SK-N-SH (cell line): ENCODE measurements at regions not wholly inside any gene's neighbourhood (a gene's known extent, or its start where the extent isn't known, plus 50 kb on each side); places are given as distances from the start of the nearest gene placed in this dataset.

ENCODE experiments used
- CTCF ChIA-PET: fragments of 300-600, 350-600 bp; formaldehyde crosslinking; extraction: SDS; loops from one replicate; lab custom pipeline; 2021; lab: Yijun Ruan, JAX
- POLR2A ChIA-PET: fragments of 350-600 bp; sonication (Branson Sonifier 250); formaldehyde crosslinking; extraction: SDS; loops from one replicate; lab custom pipeline; 2020; ENCODE audit warnings: antibody characterized with exemption, inconsistent platforms; lab: Yijun Ruan, JAX
- DNase-seq: peaks from one replicate; pipeline ENCODE4 v3.0.0; 2012
- H2AFZ ChIP-seq: fragments of 200-600 bp; sonication (generic); 2 replicates; pipeline ENCODE4 v1.8.1; 2016; ENCODE audit warnings: antibody characterized with exemption, mild to moderate bottlenecking, low read depth
- H3F3A ChIP-seq: fragments of 200-600 bp; sonication (generic); replicated peaks from 2 replicates; pipeline ENCODE3; 2016; ENCODE audit warnings: antibody characterized with exemption, mild to moderate bottlenecking; ENCODE audit not compliant: insufficient read depth
- H3K27ac ChIP-seq, 2 experiments: fragments of 200-500 bp in 1 of 2; fragments of 200-600 bp in 1 of 2; sonication (Bioruptor generic) in 1 of 2; sonication (generic), shearing (Covaris generic) in 1 of 2; 2 replicates each; pipeline versions ENCODE4 v1.5.1 to v1.6.1; 2014 to 2016; ENCODE audit warnings: low read depth in 2 of 2, inconsistent platforms in 1 of 2, low read length in 1 of 2, mild to moderate bottlenecking in 1 of 2, mixed read lengths in 1 of 2
- H3K27me3 ChIP-seq: fragments of 200-600 bp; sonication (generic), shearing (Covaris generic); 2 replicates; pipeline ENCODE4 v1.6.1; 2016; ENCODE audit warnings: mixed run types; ENCODE audit not compliant: insufficient read depth
- H3K36me3 ChIP-seq, 2 experiments: fragments of 200-500 bp in 1 of 2; fragments of 200-600 bp in 1 of 2; sonication (Bioruptor generic) in 1 of 2; sonication (generic) in 1 of 2; replicated peaks in 1 of 2; 2 replicates each; pipeline versions ENCODE3 to v1.5.1; 2014 to 2016; ENCODE audit warnings: low read length in 1 of 2, mild to moderate bottlenecking in 1 of 2; ENCODE audit not compliant: insufficient read depth in 2 of 2, control insufficient read depth in 1 of 2
- H3K4me1 ChIP-seq, 2 experiments: fragments of 200-500 bp in 1 of 2; fragments of 200-600 bp in 1 of 2; sonication (Bioruptor generic) in 1 of 2; sonication (generic), shearing (Covaris generic) in 1 of 2; 2 replicates each; pipeline versions ENCODE4 v1.5.1 to v1.6.1; 2014 to 2016; ENCODE audit warnings: low read depth in 1 of 2, low read length in 1 of 2, mixed run types in 1 of 2; ENCODE audit not compliant: insufficient read depth in 2 of 2, control insufficient read depth in 1 of 2
- H3K4me2 ChIP-seq: fragments of 200-600 bp; sonication (generic), shearing (Covaris generic); 2 replicates; pipeline ENCODE4 v1.6.1; 2017; ENCODE audit warnings: mixed run types
- H3K4me3 ChIP-seq, 2 experiments: fragments of 200-500 bp in 1 of 2; fragments of 200-600 bp in 1 of 2; sonication (Bioruptor generic) in 1 of 2; sonication (generic), shearing (Covaris generic) in 1 of 2; 2 replicates each; pipeline versions ENCODE4 v1.5.1 to v1.8.1; 2014 to 2016; ENCODE audit warnings: low read depth in 2 of 2, inconsistent platforms in 1 of 2, low read length in 1 of 2, mild to moderate bottlenecking in 1 of 2, mixed read lengths in 1 of 2, moderate library complexity in 1 of 2
- H3K79me2 ChIP-seq: fragments of 200-600 bp; sonication (generic); 2 replicates; pipeline ENCODE4 v1.8.1; 2017; ENCODE audit warnings: mild to moderate bottlenecking; ENCODE audit not compliant: insufficient read depth
- H3K9ac ChIP-seq: fragments of 200-600 bp; sonication (generic); 2 replicates; pipeline ENCODE4 v1.6.1; 2017; ENCODE audit warnings: mixed run types
- H3K9me2 ChIP-seq: fragments of 200-600 bp; sonication (generic); 2 replicates; pipeline ENCODE4 v1.6.1; 2017; ENCODE audit warnings: mixed run types
- H3K9me3 ChIP-seq: fragments of 200-600 bp; sonication (generic); 2 replicates; pipeline ENCODE4 v1.6.1; 2017; ENCODE audit warnings: mixed run types, mild to moderate bottlenecking, moderate library complexity
- H4K20me1 ChIP-seq: fragments of 200-600 bp; sonication (generic); 2 replicates; pipeline ENCODE4 v1.6.1; 2017; ENCODE audit warnings: mild to moderate bottlenecking, mixed run types; ENCODE audit not compliant: insufficient read depth
- CHD2 ChIP-seq: fragments of 150-350 bp; IDR thresholded peaks from 2 replicates; pipeline ENCODE4 v1.6.1; 2018; ENCODE audit warnings: low read length; ENCODE audit not compliant: partially characterized antibody
- EP300 ChIP-seq, 2 experiments: IDR thresholded peaks; 2 replicates each; pipeline versions ENCODE4 v1.4.0 to v1.6.1; 2012; ENCODE audit warnings: borderline replicate concordance in 1 of 2, low read depth in 1 of 2, low read length in 1 of 2
- EZH2phosphoT487 ChIP-seq: fragments of 200-600 bp; sonication (generic); IDR thresholded peaks from 2 replicates; pipeline ENCODE4 v1.6.1; 2017; ENCODE audit warnings: low read depth, mixed run types, mild to moderate bottlenecking, antibody characterized with exemption, moderate library complexity, borderline replicate concordance
- FOSL2 ChIP-seq: IDR thresholded peaks from 2 replicates; pipeline ENCODE4 v1.4.0; 2012; ENCODE audit warnings: low read depth, mild to moderate bottlenecking, moderate library complexity, borderline replicate concordance
- GABPA ChIP-seq: IDR thresholded peaks from 2 replicates; pipeline ENCODE4 v1.4.0; 2012; ENCODE audit warnings: low read depth, mild to moderate bottlenecking
- JUND ChIP-seq: IDR thresholded peaks from 2 replicates; pipeline ENCODE4 v1.4.0; 2012
- NRF1 ChIP-seq: IDR thresholded peaks from 2 replicates; pipeline ENCODE4 v1.6.1; 2012; ENCODE audit warnings: low read depth, mild to moderate bottlenecking, low read length
- POLR2AphosphoS5 ChIP-seq: IDR thresholded peaks from 2 replicates; pipeline ENCODE4 v1.6.1; 2012; ENCODE audit warnings: low read depth, low read length
- RCOR1 ChIP-seq: fragments of 150-350 bp; IDR thresholded peaks from 2 replicates; pipeline ENCODE4 v1.6.1; 2017; ENCODE audit warnings: antibody characterized with exemption, low read length
- TAF1 ChIP-seq: IDR thresholded peaks from 2 replicates; pipeline ENCODE4 v1.6.1; 2012; ENCODE audit warnings: low read depth, mild to moderate bottlenecking, low read length, moderate library complexity, borderline replicate concordance
- TEAD4 ChIP-seq: IDR thresholded peaks from 2 replicates; pipeline ENCODE4 v1.4.0; 2012; ENCODE audit warnings: mild to moderate bottlenecking, borderline replicate concordance; ENCODE audit not compliant: insufficient read depth
- YY1 ChIP-seq: IDR thresholded peaks from 2 replicates; pipeline ENCODE4 v1.4.0; 2012; ENCODE audit warnings: low read depth, mild to moderate bottlenecking
- WGBS: methylation state at CpG from one replicate; pipeline ENCODE4 v1.1.6; 2017; ENCODE audit warnings: low lambda C conversion rate; 5-methylcytosine and 5-hydroxymethylcytosine counted together
- TF ChIP-seq, protein P1 (sequence below): fragments of 200-600 bp; sonication (generic); IDR thresholded peaks from 2 replicates; pipeline ENCODE4 v1.6.1; 2017; ENCODE audit warnings: antibody characterized with exemption, mild to moderate bottlenecking, moderate library complexity
- TF ChIP-seq, protein P2 (sequence below): IDR thresholded peaks from 2 replicates; pipeline ENCODE4; 2012
- TF ChIP-seq, protein P3 (sequence below): IDR thresholded peaks from 2 replicates; pipeline ENCODE4 v1.4.0; 2012; ENCODE audit warnings: low read depth, borderline replicate concordance
- TF ChIP-seq, protein P4 (sequence below): IDR thresholded peaks from 2 replicates; pipeline ENCODE4 v1.4.0; 2012; ENCODE audit warnings: low read depth, borderline replicate concordance

DNA sequence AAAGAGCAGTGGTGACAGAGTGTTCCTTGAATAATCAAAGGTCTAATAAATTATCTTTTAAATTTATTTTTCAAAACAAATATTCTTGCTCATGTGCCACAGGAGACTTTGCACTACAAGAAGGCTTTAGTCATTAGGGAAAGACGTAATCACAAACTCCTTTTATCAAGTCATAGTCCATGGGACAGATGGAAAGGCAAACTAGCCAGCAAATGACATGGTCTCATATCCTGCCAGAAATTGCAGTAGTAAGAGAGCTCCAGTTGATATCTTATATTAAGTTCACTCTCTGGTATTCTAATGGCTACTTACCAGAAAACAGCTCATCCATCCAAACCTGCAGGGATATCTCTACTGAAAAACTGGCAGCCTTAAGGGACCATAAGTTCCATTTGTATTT is 225.0 kb upstream of the TP63 start (continued):
- TF ChIP-seq, protein P1, sequence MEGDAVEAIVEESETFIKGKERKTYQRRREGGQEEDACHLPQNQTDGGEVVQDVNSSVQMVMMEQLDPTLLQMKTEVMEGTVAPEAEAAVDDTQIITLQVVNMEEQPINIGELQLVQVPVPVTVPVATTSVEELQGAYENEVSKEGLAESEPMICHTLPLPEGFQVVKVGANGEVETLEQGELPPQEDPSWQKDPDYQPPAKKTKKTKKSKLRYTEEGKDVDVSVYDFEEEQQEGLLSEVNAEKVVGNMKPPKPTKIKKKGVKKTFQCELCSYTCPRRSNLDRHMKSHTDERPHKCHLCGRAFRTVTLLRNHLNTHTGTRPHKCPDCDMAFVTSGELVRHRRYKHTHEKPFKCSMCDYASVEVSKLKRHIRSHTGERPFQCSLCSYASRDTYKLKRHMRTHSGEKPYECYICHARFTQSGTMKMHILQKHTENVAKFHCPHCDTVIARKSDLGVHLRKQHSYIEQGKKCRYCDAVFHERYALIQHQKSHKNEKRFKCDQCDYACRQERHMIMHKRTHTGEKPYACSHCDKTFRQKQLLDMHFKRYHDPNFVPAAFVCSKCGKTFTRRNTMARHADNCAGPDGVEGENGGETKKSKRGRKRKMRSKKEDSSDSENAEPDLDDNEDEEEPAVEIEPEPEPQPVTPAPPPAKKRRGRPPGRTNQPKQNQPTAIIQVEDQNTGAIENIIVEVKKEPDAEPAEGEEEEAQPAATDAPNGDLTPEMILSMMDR = no peak
- TF ChIP-seq GABPA = no peak
- TF ChIP-seq, all 33 proteins: peak for 0

DNA sequence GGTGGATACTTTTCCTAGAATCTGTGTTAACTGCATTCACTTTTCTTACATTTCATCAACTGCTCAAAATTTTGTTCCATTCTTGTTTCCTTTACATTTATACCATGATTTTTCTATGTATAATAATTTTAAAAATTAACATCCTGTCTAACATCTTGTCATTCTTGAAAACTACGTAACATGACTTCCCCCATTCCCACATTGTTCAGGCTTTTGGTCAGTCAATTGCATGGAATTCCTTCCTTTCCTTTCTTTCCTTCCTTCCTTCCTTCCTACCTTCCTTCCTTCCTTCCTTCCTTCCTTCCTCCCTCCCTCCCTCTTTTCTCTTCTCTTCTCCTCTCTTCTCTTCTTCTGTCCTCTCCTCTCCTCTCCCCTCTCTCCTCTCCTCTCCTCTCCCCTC is 220.7 kb upstream of the TP63 start:
- no peaks in the 10 kb centered on the region for H3K9me2 ChIP-seq
- TF ChIP-seq CHD2 = no peak
- no peak for TF ChIP-seq YY1
- no peak for TF ChIP-seq EZH2phosphoT487
- TF ChIP-seq FOSL2 = no peak
- TF ChIP-seq POLR2AphosphoS5 = no peak
- TF ChIP-seq, protein P2, sequence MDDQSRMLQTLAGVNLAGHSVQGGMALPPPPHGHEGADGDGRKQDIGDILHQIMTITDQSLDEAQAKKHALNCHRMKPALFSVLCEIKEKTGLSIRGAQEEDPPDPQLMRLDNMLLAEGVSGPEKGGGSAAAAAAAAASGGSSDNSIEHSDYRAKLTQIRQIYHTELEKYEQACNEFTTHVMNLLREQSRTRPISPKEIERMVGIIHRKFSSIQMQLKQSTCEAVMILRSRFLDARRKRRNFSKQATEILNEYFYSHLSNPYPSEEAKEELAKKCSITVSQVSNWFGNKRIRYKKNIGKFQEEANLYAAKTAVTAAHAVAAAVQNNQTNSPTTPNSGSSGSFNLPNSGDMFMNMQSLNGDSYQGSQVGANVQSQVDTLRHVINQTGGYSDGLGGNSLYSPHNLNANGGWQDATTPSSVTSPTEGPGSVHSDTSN = no peak
- no peak for TF ChIP-seq TAF1
- TF ChIP-seq JUND = no peak
- no peak for TF ChIP-seq EP300 (IDR thresholded peaks at IDR 0.05; ENCODE audit: borderline replicate concordance in 1 of 2, low read depth in 1 of 2, low read length in 1 of 2)
- TF ChIP-seq NRF1 = no peak
- TF ChIP-seq, protein P3, sequence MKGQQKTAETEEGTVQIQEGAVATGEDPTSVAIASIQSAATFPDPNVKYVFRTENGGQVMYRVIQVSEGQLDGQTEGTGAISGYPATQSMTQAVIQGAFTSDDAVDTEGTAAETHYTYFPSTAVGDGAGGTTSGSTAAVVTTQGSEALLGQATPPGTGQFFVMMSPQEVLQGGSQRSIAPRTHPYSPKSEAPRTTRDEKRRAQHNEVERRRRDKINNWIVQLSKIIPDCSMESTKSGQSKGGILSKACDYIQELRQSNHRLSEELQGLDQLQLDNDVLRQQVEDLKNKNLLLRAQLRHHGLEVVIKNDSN = no peak
- no peak for TF ChIP-seq TEAD4
- TF ChIP-seq RCOR1 = no peak
- TF ChIP-seq, protein P4, sequence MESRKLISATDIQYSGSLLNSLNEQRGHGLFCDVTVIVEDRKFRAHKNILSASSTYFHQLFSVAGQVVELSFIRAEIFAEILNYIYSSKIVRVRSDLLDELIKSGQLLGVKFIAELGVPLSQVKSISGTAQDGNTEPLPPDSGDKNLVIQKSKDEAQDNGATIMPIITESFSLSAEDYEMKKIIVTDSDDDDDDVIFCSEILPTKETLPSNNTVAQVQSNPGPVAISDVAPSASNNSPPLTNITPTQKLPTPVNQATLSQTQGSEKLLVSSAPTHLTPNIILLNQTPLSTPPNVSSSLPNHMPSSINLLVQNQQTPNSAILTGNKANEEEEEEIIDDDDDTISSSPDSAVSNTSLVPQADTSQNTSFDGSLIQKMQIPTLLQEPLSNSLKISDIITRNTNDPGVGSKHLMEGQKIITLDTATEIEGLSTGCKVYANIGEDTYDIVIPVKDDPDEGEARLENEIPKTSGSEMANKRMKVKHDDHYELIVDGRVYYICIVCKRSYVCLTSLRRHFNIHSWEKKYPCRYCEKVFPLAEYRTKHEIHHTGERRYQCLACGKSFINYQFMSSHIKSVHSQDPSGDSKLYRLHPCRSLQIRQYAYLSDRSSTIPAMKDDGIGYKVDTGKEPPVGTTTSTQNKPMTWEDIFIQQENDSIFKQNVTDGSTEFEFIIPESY = no peak
- POLR2A ChIA-PET = no interaction called here
- H3K4me3 ChIP-seq = no peak overlapping the region
- CTCF ChIA-PET = no interaction called here
- H2AFZ ChIP-seq = no peak overlapping the region
- no peak for DNase-seq
- H3K27ac ChIP-seq = no peak overlapping the region
- H3K36me3 ChIP-seq = no peaks in the 10 kb centered on the region
- H3K27me3 ChIP-seq = no peaks in the 10 kb centered on the region
- WGBS = 6% methylated on average over 1 of the region's 1 CpG
- no peaks in the 10 kb centered on the region for H3K9me3 ChIP-seq
- no peak overlapping the region for H3K9ac ChIP-seq
- no peak overlapping the region for H3K4me2 ChIP-seq
- H3F3A ChIP-seq = no peaks in the 10 kb centered on the region
- no peaks in the 10 kb centered on the region for H4K20me1 ChIP-seq
- H3K4me1 ChIP-seq = no peaks in the 10 kb centered on the region
- H3K79me2 ChIP-seq = no peaks in the 10 kb centered on the region
